RWPE1 (cell line): ENCODE measurements at regions not wholly inside any gene's neighbourhood (a gene's known extent, or its start where the extent isn't known, plus 50 kb on each side); places are given as distances from the start of the nearest gene placed in this dataset.

Source experiments
- CTCF ChIA-PET: fragments of 350-600 bp; sonication (Branson Sonifier 250); formaldehyde crosslinking; extraction: SDS; loops from one replicate; lab custom pipeline; 2021; lab: Yijun Ruan, JAX
- POLR2A ChIA-PET: fragments of 400-600 bp; formaldehyde crosslinking; extraction: SDS; loops from one replicate; lab custom pipeline; 2020; ENCODE audit warnings: antibody characterized with exemption; ENCODE audit not compliant: low non-redundant PET; lab: Yijun Ruan, JAX
- DNase-seq: peaks from one replicate; pipeline ENCODE4 v3.0.0; 2012; ENCODE audit warnings: low spot score
- H3K27ac ChIP-seq: fragments of 450-650 bp; 2 replicates; pipeline ENCODE4 v1.5.1; 2017
- TF ChIP-seq, protein P1 (sequence below): fragments of 450-650 bp; conservative IDR thresholded peaks from 2 replicates; pipeline ENCODE4 v1.5.1; 2017; ENCODE audit warnings: low read depth, mild to moderate bottlenecking

- DNase-seq: no peak
- CTCF ChIA-PET: no interaction called here
- TF ChIP-seq, protein P1, sequence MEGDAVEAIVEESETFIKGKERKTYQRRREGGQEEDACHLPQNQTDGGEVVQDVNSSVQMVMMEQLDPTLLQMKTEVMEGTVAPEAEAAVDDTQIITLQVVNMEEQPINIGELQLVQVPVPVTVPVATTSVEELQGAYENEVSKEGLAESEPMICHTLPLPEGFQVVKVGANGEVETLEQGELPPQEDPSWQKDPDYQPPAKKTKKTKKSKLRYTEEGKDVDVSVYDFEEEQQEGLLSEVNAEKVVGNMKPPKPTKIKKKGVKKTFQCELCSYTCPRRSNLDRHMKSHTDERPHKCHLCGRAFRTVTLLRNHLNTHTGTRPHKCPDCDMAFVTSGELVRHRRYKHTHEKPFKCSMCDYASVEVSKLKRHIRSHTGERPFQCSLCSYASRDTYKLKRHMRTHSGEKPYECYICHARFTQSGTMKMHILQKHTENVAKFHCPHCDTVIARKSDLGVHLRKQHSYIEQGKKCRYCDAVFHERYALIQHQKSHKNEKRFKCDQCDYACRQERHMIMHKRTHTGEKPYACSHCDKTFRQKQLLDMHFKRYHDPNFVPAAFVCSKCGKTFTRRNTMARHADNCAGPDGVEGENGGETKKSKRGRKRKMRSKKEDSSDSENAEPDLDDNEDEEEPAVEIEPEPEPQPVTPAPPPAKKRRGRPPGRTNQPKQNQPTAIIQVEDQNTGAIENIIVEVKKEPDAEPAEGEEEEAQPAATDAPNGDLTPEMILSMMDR: no peak
- no peak overlapping the region for H3K27ac ChIP-seq
- POLR2A ChIA-PET: no interaction called here
These were observed 565.8 kb downstream of the IGSF11 start for GRCh38 chr3:118468801-118469200.

GRCh38 chr3:118472586-118472985 is 562.1 kb downstream of the IGSF11 start:
- DNase-seq: peak; percentile 55
- TF ChIP-seq, protein P1: no peak
- POLR2A ChIA-PET: no interaction called here

DNA sequence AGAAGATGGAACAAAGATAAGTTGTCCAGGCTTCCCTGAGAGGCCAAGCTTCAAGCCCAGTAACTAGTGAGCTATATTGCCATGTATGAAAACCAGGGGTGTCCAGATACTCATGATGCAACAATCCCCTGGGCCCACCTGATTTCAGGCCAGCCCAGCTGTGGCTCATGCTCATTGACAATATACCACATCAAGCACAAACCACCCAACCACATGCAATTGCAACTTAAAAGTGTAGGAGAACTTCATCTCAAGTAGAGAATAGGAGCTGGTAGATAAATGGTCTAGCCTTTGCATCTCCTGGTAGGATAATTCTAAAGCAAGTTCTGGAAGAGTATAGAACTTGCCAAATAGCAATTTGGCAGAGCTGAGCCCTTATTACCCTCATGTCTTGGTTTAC is 561.3 kb downstream of the IGSF11 start:
- H3K27ac ChIP-seq: no peak overlapping the region
- ChIA-PET CTCF (interaction anchor here (0.6 kb wide), 1 partner anchor 157 kb away, joined by 4 read pairs; no protein-coding TSS in a partner anchor), POLR2A (no interaction called here)
- TF ChIP-seq, protein P1: no peak
- DNase-seq: no peak

More at GRCh38 chr3:118472586-118472985, 562.1 kb downstream of the IGSF11 start:
- H3K27ac ChIP-seq: no peak overlapping the region
- CTCF ChIA-PET: no interaction called here

- ChIA-PET CTCF (no interaction called here), POLR2A (no interaction called here)
- TF ChIP-seq, protein P1: no peak
- no peak for DNase-seq
- H3K27ac ChIP-seq: no peak overlapping the region
These were observed 557.6 kb downstream of the IGSF11 start for GRCh38 chr3:118476885-118477618.

DNA sequence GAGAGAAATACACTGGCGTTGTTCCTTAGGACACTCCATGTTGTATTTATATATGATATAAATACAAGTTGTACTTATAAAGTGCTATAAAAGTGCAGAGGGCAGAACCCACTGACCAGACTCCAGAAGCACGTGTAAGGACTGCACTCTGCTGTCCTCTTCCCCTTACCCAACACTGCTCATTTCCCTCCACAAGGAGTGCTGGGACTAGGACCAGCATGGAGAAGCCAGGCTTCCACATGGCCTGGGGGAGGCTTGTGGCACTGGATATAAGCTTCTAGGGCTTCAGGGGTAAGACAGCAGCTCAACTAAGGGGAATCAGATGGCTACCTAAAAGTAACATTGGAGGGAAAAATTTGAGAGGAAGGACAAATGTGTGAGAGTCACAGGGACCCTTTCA is 556.9 kb downstream of the IGSF11 start:
- POLR2A ChIA-PET: no interaction called here
- TF ChIP-seq, protein P1: no peak

DNA sequence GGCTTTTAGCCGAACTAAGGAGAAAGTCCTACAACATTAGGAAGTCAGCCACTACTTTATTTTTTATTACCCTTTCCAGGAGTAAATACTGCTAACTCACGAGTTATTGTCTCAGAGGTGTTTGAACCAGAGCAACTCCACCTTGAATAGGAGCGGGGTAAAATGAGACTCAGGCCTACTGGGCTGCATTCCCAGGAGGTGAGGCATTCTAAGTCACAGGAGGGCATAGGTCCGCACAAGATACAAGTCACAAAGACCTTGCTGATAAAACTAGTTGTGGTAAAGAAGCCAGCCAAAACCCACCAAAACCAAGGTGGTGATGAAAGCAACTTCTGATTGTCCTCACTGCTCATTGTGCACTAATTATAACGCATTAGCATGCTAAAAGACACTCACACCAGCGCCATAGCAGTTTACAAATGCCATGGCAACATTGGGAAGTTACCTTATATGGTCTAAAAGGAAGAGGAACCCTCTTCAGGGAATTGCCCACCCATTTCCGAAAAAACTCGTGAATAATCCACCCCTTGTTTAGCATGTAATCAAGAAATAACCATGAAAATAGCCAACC is 555.9 kb downstream of the IGSF11 start:
- CTCF ChIA-PET: no interaction called here
- no peak for DNase-seq
- TF ChIP-seq, protein P1: no peak
- H3K27ac ChIP-seq: no peak overlapping the region
- POLR2A ChIA-PET: no interaction called here

More for the DNA sequence above, 556.9 kb downstream of the IGSF11 start:
- no peak overlapping the region for H3K27ac ChIP-seq
- CTCF ChIA-PET: no interaction called here
- DNase-seq: no peak
